ENCODE measurements at regions not wholly inside any gene's neighbourhood (a gene's known extent, or its start where the extent isn't known, plus 50 kb on each side); places are given as distances from the start of the nearest gene placed in this dataset.

DNA sequence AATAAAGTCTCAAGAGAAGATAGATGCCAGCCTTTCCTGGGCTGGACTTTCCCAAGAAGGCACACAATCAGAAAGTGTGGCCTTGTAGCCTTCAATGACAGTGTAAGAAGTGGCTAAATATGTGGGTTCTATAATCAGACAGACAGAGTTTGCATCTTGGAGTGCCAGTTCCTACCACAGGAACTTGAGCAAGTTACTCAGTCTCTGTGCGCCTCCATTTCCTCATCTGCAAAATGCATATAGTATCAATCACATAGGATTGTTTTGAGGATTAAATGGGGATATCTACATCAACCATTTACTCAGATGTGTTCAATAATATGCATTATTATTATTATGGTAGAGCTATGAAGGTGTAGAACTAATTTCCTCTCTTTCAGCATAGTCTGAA is 176.8 kb upstream of the PTBP2 start:
- TF ChIP-seq POLR2A (IDR thresholded peaks at IDR 0.05): no peak
- TF ChIP-seq, protein P1, sequence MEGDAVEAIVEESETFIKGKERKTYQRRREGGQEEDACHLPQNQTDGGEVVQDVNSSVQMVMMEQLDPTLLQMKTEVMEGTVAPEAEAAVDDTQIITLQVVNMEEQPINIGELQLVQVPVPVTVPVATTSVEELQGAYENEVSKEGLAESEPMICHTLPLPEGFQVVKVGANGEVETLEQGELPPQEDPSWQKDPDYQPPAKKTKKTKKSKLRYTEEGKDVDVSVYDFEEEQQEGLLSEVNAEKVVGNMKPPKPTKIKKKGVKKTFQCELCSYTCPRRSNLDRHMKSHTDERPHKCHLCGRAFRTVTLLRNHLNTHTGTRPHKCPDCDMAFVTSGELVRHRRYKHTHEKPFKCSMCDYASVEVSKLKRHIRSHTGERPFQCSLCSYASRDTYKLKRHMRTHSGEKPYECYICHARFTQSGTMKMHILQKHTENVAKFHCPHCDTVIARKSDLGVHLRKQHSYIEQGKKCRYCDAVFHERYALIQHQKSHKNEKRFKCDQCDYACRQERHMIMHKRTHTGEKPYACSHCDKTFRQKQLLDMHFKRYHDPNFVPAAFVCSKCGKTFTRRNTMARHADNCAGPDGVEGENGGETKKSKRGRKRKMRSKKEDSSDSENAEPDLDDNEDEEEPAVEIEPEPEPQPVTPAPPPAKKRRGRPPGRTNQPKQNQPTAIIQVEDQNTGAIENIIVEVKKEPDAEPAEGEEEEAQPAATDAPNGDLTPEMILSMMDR (IDR thresholded peaks at IDR 0.05): no peak
